Omental fat pad (tissue), 3 donors: ENCODE measurements at regions not wholly inside any gene's neighbourhood (a gene's known extent, or its start where the extent isn't known, plus 50 kb on each side); places are given as distances from the start of the nearest gene placed in this dataset.

Source experiments
- ATAC-seq: fragments of 150-250 bp; one replicate; pipeline ENCODE4 v1.9.1; 2016; ENCODE audit warnings: mild to moderate bottlenecking, moderate library complexity; ENCODE audit not compliant: low FRiP score
- DNase-seq: peaks from one replicate; pipeline ENCODE4 v3.0.0-alpha.2; 2019; ENCODE audit warnings: low spot score
- TF ChIP-seq, protein P1 (sequence below), 3 donors: fragments of 450-650 bp; IDR thresholded peaks; one replicate each; pipeline ENCODE4 v1.5.1; 2016 to 2017; ENCODE audit warnings: antibody characterized with exemption in 3 of 3, mild to moderate bottlenecking in 3 of 3, moderate library complexity in 2 of 3

DNA sequence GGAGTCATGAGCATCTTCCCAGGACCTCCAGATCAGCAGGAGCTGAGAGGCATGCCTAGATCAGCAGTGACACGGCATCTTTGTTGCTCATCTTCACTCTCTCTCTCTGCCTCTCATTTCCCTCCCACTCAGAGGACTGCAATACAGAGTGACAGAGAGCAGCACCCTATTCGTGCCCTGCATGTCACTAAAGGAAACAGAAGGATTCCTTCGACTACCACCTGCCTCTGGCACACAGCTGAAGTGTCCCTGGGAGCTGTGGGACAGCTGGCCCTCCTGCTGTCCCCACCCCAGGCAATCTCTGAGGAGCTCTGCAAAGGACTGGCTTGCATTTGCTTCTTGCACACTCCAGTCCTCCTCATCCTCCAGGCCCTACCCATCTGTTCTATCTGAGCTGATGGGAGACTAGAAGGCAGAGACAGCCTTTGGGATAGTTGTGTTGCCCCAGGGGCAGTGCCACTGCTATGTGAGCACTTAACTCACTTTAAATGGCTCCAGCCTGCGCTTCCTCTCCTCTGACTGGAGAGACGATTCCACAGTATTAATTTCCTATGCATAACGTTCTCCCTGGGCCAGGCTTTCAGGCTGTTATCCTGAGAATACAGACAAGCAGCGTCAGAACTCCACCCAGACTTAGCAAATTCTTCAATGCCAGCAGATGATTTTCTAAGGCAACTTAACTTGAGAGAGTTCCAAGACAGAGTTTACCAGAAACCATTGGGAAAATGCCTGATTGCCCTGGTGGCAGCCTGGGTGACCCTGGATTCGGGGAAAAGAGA is 167.6 kb upstream of the MAP1B start:
- TF ChIP-seq, protein P1, sequence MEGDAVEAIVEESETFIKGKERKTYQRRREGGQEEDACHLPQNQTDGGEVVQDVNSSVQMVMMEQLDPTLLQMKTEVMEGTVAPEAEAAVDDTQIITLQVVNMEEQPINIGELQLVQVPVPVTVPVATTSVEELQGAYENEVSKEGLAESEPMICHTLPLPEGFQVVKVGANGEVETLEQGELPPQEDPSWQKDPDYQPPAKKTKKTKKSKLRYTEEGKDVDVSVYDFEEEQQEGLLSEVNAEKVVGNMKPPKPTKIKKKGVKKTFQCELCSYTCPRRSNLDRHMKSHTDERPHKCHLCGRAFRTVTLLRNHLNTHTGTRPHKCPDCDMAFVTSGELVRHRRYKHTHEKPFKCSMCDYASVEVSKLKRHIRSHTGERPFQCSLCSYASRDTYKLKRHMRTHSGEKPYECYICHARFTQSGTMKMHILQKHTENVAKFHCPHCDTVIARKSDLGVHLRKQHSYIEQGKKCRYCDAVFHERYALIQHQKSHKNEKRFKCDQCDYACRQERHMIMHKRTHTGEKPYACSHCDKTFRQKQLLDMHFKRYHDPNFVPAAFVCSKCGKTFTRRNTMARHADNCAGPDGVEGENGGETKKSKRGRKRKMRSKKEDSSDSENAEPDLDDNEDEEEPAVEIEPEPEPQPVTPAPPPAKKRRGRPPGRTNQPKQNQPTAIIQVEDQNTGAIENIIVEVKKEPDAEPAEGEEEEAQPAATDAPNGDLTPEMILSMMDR (IDR thresholded peaks at IDR 0.05): no peak
- no peak for DNase-seq
- no peak for ATAC-seq

DNA sequence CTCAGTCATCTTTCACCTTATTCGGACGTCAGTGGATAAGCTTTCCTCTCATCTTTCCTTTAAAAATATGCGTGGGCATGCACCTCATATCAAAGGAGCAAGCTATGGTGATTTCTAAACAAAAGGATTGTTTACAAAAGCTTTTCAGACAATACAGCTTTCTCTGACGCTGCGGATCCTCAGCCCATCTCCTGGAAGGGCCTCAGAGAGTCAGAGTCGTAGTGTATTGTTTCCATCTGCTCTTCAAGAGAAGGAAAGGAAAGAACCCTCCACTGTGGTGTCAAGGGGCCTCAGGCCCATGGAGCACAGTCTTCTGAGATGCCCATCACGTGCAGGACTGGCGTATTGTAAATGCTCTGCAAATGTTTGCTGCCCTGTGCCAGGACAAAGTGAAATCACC is 163.4 kb upstream of the MAP1B start:
- TF ChIP-seq, protein P1 (IDR thresholded peaks at IDR 0.05): no peak
- DNase-seq (no peak), ATAC-seq (no peak)

DNA sequence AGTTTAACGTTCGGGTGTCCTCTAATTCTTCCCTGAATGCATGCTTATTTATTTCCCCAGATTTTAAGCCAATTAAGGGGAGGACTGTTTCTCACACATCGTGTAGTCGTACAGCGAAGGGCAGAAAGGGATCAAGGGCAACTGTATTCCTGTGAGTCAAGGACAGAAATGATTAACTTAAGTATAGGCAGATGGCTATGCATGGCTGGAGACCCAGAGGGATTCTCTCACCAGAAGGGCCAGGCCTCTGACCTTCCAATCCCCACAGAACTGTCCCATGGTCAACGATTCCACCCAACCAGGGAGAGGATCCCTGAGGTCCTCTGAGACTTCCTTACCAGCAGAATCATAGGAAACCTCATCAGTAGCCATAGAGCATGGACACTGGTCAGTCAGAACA is 161.8 kb upstream of the MAP1B start:
- ATAC-seq: no peak
- DNase-seq: no peak
- TF ChIP-seq, protein P1 (IDR thresholded peaks at IDR 0.05): no peak

DNA sequence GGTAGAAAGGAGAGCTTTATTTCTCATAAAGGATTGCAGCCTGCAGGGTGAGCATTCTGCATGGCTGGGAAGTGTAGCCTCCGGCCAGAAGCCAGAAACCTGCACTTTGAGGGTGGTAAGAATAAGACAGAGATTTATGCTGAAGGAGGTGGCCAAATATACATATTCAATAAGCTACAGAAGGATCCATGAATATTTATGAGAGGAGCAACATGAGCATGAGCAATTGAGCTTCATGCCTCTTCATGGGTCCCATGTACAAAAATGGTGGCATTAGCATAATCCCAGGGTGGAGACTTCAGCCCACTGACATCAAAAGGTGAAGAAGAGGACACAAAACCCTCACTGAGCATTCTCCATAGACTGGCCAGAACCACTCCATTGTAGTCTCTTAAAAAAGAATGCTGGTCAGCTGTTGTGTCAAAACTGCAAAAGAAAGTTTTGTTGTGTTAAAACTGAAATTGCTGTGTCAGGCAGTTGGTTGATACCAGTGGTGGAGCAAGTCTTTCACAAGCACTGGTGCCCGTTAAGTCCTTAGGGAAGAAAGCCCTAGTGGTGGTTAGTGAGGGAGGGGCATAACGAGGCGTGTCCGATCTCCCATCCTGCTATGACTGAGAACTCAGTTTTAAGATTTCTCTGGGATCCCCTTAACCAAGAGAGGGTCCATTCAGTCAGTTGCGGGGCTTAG is 160.8 kb upstream of the MAP1B start:
- no peak for ATAC-seq
- DNase-seq: no peak
- TF ChIP-seq, protein P1 (IDR thresholded peaks at IDR 0.05): no peak

DNA sequence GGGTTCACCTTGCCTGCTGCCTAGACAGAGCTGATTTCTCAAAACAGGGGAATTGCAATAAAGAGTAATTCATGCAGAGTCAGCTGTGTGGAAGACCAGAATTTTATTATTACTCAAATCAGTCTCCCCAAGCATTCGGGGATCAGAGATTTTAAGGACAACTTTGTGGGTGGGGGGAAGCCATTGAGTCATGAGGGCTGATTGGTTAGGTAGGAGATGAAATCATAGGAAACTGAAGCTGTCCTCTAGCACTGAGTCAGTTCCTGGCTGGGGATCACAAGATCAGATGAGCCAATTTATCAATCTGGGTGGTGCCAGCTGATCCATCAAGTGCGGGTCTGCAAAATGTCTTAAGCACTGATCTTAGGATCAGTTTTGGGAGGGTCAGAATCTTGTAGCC is 159.1 kb upstream of the MAP1B start:
- DNase-seq: no peak
- TF ChIP-seq, protein P1 (IDR thresholded peaks at IDR 0.05): no peak
- no peak for ATAC-seq

DNA sequence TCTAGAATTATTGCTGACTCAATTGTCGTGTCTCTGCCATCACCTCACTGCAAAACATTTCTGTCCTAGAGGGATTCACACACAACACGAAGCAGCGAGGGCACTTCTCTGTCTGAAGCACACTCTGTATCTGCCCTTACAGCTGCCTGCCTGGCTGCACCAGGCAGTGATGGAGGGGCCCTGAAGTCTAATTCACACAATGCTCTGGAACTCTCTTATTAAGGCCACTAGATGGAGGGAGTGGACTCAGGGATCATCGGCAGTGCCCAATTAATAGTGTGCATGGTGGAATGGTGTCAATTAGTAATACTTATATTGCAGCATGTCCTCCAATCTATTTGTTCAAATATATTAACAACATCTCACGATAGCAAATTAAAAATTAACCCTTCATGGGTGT is 157.5 kb upstream of the MAP1B start:
- ATAC-seq: no peak

More for the DNA sequence above, 157.5 kb upstream of the MAP1B start:
- no peak for DNase-seq
- TF ChIP-seq, protein P1 (IDR thresholded peaks at IDR 0.05): no peak
